ENCODE measurements at regions not wholly inside any gene's neighbourhood (a gene's known extent, or its start where the extent isn't known, plus 50 kb on each side); places are given as distances from the start of the nearest gene placed in this dataset.
"Not testable (repeated sequence)": the region's sequence is repeated elsewhere in the genome, so short reads cannot be mapped to it uniquely, and the experiment has no call there.

DNA sequence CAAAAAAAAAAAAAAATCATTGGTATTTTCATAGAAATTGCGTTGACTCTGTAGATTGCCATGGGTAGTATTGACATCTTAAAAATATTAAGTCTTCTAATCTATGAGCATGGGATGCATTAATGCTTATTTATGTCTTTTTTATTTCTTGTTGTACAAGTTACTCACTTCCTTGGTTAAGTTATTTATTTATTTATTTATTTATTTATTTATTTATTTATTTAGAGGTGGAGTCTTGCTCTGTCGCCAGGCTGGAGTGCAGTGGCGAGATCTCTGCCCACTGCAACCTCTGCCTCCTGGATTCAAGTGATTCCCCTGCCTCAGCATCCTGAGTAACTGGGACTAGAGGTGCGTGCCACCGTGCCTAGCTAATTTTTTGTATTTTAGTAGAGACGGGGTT lies 656.0 kb downstream of the TENT5A start:
- TF ChIP-seq, protein P1, sequence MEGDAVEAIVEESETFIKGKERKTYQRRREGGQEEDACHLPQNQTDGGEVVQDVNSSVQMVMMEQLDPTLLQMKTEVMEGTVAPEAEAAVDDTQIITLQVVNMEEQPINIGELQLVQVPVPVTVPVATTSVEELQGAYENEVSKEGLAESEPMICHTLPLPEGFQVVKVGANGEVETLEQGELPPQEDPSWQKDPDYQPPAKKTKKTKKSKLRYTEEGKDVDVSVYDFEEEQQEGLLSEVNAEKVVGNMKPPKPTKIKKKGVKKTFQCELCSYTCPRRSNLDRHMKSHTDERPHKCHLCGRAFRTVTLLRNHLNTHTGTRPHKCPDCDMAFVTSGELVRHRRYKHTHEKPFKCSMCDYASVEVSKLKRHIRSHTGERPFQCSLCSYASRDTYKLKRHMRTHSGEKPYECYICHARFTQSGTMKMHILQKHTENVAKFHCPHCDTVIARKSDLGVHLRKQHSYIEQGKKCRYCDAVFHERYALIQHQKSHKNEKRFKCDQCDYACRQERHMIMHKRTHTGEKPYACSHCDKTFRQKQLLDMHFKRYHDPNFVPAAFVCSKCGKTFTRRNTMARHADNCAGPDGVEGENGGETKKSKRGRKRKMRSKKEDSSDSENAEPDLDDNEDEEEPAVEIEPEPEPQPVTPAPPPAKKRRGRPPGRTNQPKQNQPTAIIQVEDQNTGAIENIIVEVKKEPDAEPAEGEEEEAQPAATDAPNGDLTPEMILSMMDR (conservative IDR thresholded peaks at IDR 0.05; ENCODE audit: low read depth in 2 of 2): not testable (repeated sequence)
- not testable (repeated sequence) for TF ChIP-seq EZH2phosphoT487 (IDR thresholded peaks at IDR 0.05; ENCODE audit: unreplicated experiment); EZH2 (IDR thresholded peaks at IDR 0.05; ENCODE audit: low read depth, unreplicated experiment); POLR2AphosphoS5 (IDR thresholded peaks at IDR 0.05; ENCODE audit: low read depth); JUNB (IDR thresholded peaks at IDR 0.05; ENCODE audit: unreplicated experiment); CREB1 (CRISPR knock-in tag; IDR thresholded peaks at IDR 0.05; ENCODE audit: low read depth)
- TF ChIP-seq, protein P2, sequence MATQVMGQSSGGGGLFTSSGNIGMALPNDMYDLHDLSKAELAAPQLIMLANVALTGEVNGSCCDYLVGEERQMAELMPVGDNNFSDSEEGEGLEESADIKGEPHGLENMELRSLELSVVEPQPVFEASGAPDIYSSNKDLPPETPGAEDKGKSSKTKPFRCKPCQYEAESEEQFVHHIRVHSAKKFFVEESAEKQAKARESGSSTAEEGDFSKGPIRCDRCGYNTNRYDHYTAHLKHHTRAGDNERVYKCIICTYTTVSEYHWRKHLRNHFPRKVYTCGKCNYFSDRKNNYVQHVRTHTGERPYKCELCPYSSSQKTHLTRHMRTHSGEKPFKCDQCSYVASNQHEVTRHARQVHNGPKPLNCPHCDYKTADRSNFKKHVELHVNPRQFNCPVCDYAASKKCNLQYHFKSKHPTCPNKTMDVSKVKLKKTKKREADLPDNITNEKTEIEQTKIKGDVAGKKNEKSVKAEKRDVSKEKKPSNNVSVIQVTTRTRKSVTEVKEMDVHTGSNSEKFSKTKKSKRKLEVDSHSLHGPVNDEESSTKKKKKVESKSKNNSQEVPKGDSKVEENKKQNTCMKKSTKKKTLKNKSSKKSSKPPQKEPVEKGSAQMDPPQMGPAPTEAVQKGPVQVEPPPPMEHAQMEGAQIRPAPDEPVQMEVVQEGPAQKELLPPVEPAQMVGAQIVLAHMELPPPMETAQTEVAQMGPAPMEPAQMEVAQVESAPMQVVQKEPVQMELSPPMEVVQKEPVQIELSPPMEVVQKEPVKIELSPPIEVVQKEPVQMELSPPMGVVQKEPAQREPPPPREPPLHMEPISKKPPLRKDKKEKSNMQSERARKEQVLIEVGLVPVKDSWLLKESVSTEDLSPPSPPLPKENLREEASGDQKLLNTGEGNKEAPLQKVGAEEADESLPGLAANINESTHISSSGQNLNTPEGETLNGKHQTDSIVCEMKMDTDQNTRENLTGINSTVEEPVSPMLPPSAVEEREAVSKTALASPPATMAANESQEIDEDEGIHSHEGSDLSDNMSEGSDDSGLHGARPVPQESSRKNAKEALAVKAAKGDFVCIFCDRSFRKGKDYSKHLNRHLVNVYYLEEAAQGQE (IDR thresholded peaks at IDR 0.05; ENCODE audit: unreplicated experiment): not testable (repeated sequence)

All from GM23338 (cell line).